OCI-LY7 (cell line): ENCODE measurements at regions not wholly inside any gene's neighbourhood (a gene's known extent, or its start where the extent isn't known, plus 50 kb on each side); places are given as distances from the start of the nearest gene placed in this dataset.

Source experiments
- EZH2phosphoT487 ChIP-seq: fragments of 200-600 bp; sonication (generic); IDR thresholded peaks from 2 replicates; pipeline ENCODE4 v1.6.1; 2018; ENCODE audit warnings: low read depth, borderline replicate concordance, mild to moderate bottlenecking, mixed run types, antibody characterized with exemption, low read length, moderate library complexity, mixed read lengths
- TF ChIP-seq, protein P1 (sequence below): fragments of 200-600 bp; sonication (generic); conservative IDR thresholded peaks from 2 replicates; pipeline ENCODE4 v1.5.1; 2014; ENCODE audit warnings: mild to moderate bottlenecking, antibody characterized with exemption, low read length, moderate library complexity, mixed read lengths

DNA sequence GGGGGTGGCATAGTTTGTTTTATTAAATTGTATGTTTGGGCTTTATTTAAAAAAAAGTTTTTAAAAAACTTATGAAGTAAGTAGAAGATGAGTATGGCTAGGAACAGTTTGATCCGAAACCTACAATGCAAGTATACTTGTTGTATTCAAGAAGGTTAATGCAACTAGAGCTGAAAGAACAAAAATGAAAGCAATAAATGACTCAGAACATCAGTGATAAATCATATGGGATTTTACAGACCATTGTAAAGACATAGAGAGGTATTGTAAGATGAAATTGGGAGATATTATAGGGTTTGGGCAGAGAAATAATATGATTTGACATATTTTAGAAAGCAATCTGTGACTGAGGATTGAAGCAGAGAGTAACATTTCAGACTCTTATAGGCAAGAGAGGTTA, 1135.3 kb downstream of the SLITRK5 start:
- TF ChIP-seq, protein P1, sequence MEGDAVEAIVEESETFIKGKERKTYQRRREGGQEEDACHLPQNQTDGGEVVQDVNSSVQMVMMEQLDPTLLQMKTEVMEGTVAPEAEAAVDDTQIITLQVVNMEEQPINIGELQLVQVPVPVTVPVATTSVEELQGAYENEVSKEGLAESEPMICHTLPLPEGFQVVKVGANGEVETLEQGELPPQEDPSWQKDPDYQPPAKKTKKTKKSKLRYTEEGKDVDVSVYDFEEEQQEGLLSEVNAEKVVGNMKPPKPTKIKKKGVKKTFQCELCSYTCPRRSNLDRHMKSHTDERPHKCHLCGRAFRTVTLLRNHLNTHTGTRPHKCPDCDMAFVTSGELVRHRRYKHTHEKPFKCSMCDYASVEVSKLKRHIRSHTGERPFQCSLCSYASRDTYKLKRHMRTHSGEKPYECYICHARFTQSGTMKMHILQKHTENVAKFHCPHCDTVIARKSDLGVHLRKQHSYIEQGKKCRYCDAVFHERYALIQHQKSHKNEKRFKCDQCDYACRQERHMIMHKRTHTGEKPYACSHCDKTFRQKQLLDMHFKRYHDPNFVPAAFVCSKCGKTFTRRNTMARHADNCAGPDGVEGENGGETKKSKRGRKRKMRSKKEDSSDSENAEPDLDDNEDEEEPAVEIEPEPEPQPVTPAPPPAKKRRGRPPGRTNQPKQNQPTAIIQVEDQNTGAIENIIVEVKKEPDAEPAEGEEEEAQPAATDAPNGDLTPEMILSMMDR: no peak
- no peak for TF ChIP-seq EZH2phosphoT487
